ENCODE measurements at regions not wholly inside any gene's neighbourhood (a gene's known extent, or its start where the extent isn't known, plus 50 kb on each side); places are given as distances from the start of the nearest gene placed in this dataset.
A peak's percentile ranks its signal among the peaks of the same experiment; 100 is the strongest.

DNA sequence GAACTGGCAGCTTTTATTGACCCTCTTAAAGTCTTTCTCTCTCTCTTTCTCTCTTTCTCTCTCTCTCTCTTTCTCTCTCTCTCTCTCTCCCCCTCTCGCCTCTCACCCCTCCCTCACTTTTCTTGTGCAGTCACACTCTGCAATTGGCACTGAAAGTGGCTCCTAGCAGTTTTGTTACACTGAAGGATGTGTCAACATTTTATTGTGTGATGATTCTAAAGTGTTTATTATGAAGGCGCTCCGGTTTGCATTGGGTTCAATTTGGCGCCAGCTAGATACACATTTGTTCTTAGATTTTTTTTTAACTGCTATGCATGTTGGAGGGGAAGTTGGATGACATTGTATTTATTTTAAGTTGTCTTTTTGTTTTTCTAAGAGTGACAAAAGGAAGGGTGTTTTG lies 64.0 kb upstream of the CHRM3 start:
- no peak for DNase-seq

DNA sequence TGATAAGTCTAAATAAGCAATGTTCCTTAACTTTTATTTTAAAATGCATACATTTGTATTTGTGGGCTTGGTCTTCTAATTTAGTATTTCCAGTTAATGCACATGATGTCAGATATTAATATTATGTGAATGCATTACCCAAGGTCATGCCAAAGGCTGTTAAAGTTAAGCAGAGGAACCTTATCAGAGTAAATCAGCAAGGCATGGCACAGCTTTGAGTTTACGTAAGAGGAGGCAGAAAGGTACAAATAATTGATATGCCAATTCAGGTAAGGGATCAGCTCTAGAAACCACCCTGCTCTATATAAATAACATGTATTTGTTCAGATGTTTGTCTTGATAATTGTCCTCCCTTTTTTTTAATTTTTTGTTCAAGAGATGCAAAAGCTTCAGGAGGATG lies 64.5 kb upstream of the CHRM3 start:
- no peak for DNase-seq

- no peak for DNase-seq
Observed at GRCh38 chr1:239317948-239318347, 68.4 kb upstream of the CHRM3 start.

- DNase-seq: no peak
Observed at GRCh38 chr1:239315631-239316217, 70.6 kb upstream of the CHRM3 start.

GRCh38 chr1:239311331-239311730 lies 75.0 kb upstream of the CHRM3 start:
- no peak for DNase-seq

- DNase-seq: peak; percentile 23
Observed at GRCh38 chr1:239308701-239309333, 77.6 kb upstream of the CHRM3 start.

DNA sequence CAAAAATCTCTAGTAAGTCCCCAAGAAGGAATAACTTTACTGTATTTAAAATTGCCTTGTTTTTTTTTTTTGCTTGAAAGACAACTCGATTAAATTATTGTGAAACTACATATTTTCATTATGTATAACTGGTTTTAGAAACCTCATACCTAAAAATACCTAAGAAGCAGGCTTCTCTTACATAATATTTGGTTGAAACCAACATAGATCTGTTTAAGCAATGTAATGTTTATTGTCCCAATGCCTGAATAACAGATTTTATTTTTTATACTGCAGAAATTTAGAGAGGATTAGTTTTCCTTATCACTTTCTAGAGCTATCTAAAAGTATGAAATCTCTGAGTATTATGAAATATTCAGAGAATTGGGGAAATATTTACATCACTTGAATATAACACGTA lies 78.5 kb upstream of the CHRM3 start:
- DNase-seq: no peak

DNA sequence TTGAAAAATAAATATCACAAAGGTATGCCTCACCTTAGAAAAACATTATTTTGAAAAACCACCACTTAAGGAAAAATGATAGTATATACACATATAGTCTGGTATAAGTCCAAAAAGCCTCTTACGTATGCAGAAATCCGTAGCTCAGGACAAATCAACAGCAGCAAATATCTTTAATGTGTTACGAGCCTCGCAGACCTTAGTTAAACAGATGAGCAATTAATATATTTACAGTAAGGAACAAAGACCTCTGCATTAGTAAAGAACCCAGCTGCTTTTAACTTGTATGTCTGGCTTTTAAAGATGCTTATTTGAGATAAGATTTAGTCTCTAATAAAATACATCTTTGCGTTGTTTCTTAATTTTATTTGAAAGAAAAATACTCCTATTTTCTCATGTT lies 79.9 kb upstream of the CHRM3 start:
- DNase-seq: no peak

GRCh38 chr1:239303289-239303688 lies 83.1 kb upstream of the CHRM3 start:
- DNase-seq: no peak

GRCh38 chr1:239302696-239303095 lies 83.7 kb upstream of the CHRM3 start:
- no peak for DNase-seq

GRCh38 chr1:239301251-239301650 lies 85.1 kb upstream of the CHRM3 start:
- DNase-seq: no peak

- no peak for DNase-seq
Observed at GRCh38 chr1:239297910-239298309, 88.5 kb upstream of the CHRM3 start.

DNA sequence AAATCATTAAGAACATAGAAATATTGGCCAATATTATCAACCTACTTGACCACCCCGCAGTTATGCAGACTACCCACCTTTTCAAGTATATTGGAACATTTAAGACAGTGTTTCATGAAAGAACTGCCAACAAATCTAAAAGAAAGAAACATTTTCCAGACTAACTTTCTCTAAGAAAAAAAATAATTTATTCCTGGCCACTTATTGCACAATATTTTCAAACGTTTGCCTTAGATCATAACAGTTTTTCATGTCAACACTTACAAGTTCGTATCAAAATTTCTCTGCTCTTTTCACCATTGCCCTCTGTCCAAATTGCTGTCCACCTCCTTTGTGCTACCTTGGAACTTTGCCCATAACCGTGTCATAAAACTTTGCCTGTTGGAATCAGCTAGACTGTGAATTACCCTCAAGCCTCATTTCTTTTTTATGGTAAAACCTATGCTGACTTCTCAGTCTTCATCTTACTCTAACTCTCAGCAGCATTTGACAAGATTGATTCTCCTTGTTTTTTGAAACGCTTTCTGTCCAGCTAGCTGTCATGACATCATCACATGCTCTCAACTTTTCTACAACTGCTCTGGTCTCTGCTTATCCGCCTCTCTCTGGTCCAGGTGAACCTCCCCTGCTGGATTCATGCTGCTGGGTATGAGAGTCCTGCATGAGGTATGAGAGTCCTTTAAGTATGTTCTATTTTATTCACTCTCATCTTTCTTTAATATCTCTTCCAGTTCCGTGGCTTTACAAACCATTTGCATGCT lies 92.8 kb upstream of the CHRM3 start:
- DNase-seq: no peak

DNA sequence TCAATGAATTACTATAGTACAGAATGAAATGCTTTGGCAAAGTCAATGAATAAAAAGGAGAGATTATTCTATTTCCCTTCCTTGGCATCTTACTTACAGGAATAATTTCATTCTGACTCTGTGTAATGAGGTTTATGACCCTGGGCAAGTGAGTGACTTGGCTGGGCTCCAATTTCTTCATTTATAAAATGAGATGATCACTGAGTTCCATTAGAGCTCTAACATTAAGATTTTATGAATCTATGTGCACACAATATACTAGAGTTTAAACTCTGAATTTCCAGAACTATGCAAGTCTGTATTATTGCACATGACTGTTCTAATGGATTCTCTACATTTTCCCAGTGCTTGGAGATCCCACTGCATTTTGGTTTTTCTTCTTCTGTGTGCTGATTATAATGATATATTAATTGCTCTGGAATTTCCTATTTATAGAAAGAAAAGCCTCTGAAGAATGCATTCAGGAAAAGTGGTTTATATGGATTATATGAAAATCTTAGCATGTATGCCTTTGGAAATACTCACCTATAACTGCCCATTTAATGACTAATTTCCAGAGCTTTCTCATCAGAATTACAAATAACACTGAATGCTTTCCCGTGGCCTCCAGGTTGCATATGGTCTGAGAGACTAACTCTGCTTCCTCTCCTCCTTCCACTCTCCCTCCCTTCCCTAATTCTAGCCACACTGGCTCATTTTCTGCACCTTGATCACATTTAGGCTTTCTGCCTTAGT lies 97.4 kb upstream of the CHRM3 start:
- no peak for DNase-seq

DNA sequence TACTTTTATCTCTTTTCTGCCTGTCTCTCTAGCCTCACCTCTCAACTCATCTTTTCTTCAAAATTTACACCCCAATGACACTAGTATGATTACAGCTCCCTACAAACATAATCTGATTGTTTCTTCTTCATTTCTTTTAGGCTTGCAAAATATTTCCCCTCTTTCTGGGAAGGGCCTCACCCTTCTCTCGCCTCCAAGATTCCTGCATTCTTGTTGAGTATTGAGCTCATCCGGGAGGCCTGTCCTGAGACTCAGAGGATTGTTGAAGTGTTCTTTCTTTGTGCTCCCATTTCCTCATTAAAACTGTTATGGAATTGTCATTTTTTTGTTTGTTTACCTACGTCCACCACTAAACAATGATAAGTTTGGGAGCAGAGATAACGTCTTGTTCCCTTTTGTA lies 99.1 kb upstream of the CHRM3 start:
- DNase-seq: no peak

DNA sequence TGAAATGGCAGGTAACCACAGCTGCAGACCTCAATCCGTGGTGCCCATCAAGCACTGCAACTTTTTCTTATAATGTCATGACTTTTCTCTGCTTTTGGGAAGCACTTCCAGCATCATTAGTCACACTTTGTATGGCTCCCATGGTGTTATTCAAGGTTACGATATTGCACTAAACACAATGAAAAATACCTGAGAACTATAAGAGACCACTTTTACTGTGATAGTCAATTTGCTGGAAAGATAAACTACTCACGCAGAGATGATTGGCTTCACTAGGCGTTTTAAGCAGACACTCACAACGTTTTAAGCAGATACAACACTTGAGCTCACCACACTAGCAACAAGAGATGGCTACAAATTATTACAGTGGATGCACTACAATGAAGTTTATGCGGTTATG lies 103.2 kb upstream of the CHRM3 start:
- DNase-seq: no peak

- DNase-seq: no peak
Observed at GRCh38 chr1:239282411-239282810, 104.0 kb upstream of the CHRM3 start.

GRCh38 chr1:239276051-239276450 lies 110.3 kb upstream of the CHRM3 start:
- no peak for DNase-seq

GRCh38 chr1:239274242-239274830 lies 112.0 kb upstream of the CHRM3 start:
- no peak for DNase-seq

GRCh38 chr1:239270509-239270908 lies 115.9 kb upstream of the CHRM3 start:
- DNase-seq: no peak

- DNase-seq: no peak
Observed at GRCh38 chr1:239269706-239270105, 116.7 kb upstream of the CHRM3 start.

DNA sequence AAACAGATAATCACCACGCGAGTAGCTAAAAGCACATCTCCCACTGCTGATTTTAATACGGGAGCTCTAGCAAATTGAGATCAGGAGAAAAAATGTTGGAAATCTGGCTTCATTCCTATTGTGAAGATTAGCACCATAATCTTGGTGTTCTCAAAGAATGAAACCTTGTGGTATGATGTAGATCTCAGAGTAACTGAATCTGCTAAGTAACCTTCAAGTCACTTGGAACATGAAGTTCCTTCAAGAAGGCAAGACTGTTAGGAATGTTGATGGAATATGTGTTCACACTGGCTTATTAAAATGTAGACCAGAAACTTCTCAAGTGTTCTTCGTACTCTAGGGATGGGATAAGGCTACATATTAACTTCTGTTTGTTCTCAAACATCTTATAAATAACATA lies 117.4 kb upstream of the CHRM3 start:
- no peak for DNase-seq

DNA sequence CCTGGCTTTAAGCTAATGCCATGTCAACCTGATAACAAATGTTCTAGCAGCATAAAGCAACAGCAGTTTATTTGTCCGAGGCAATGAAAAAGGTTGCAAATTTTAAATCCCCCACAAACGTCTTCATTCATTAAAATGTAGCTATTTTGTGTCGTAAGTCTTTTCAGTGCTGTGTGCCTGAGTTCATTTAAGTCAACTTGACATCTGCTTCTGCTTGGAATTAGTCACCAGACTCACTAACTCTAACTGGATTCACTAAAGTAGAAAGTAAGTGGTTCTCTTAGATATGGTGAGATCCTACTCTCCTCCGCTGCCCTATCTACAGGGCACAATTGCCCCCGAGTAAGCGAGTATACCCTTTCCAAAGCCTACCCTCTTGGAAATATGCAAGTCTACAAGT lies 118.4 kb upstream of the CHRM3 start:
- DNase-seq: no peak

All from right hindlimb (tissue), 1 donor.